PC-3 (cell line): ENCODE measurements at regions not wholly inside any gene's neighbourhood (a gene's known extent, or its start where the extent isn't known, plus 50 kb on each side); places are given as distances from the start of the nearest gene placed in this dataset.

Experiments used
- CTCF ChIP-seq: fragments of 300-600 bp; sonication (generic); conservative IDR thresholded peaks from 2 replicates; pipeline ENCODE4 v1.5.1; 2017; ENCODE audit warnings: antibody characterized with exemption, low read depth, mild to moderate bottlenecking, low read length
- EZH2 ChIP-seq: fragments of 300-600 bp; sonication (generic); IDR thresholded peaks from one replicate; pipeline ENCODE4 v1.6.1; 2017; ENCODE audit warnings: antibody characterized with exemption, mild to moderate bottlenecking, low read length; ENCODE audit not compliant: unreplicated experiment
- EZH2phosphoT487 ChIP-seq: fragments of 300-600 bp; sonication (generic); IDR thresholded peaks from 2 replicates; pipeline ENCODE4 v1.6.1; 2018; ENCODE audit warnings: mild to moderate bottlenecking, antibody characterized with exemption, low read length, borderline replicate concordance

GRCh38 chrX:40418146-40418812 is 162.5 kb upstream of the ATP6AP2 start:
- no peak for TF ChIP-seq CTCF
- TF ChIP-seq EZH2phosphoT487, result no peak
- TF ChIP-seq EZH2, result no peak
